ENCODE measurements at regions not wholly inside any gene's neighbourhood (a gene's known extent, or its start where the extent isn't known, plus 50 kb on each side); places are given as distances from the start of the nearest gene placed in this dataset.

DNA sequence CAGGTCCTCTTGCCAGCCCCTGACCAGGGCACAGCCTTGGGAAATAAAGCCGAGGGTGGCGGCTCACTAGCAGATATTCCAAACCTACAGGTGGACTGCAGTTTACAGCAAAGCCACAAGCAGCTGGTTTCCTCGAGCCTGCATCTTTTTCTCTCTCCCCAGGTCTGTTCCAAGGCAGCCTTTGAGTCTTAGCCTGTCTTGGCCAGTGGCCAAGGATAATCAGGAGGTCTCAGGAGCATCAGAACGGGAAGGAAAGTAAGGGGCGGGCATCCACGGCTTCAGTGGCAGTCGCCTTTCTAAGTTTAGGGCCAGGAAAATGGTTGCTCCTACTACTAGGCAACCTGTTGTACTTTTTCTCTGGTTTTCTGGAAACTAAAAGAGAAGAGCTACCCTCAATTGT is 219.7 kb upstream of the ZMIZ1 start:
- H3K27me3 ChIP-seq (ENCODE audit: control insufficient read depth in 1 of 2, insufficient read depth in 2 of 2, low read length in 2 of 2) = no peaks in the 10 kb centered on the region
- no peak overlapping the region for H3K9ac ChIP-seq (ENCODE audit: low read depth in 1 of 2, low read length in 2 of 2)
- H3K9me3 ChIP-seq (ENCODE audit: control insufficient read depth in 1 of 2, low read length in 2 of 2) = no peaks in the 10 kb centered on the region
- no peak overlapping the region for H3K4me3 ChIP-seq (ENCODE audit: low read depth in 1 of 2, low read length in 2 of 2)
- H3K36me3 ChIP-seq (ENCODE audit: control insufficient read depth in 1 of 2, insufficient read depth in 2 of 2, low read length in 2 of 2) = no peaks in the 10 kb centered on the region
- H3K4me1 ChIP-seq (ENCODE audit: control insufficient read depth in 1 of 2, insufficient read depth in 2 of 2, low read length in 2 of 2) = no peaks in the 10 kb centered on the region
- H3K27ac ChIP-seq (ENCODE audit: low read depth, low read length) = no peak overlapping the region

DNA sequence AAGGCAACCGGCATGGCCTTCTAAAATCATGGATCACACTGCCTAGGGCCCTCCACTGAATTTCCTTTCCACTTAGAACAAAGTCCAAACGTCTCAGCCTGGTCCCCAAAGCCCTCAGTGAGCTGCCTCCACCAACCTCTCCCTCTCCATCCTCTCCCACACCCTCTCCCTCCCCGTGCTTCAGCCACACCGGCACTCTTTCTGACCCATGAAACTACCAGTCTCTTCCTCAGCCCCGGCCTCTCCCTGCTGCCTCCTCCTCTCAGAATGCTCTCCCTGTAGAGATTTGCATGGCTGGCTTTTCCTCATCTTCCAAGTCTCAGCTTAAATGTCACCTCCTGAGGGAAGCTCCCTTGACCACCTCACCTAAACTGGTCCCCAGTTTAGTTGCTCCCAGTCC is 219.0 kb upstream of the ZMIZ1 start:
- no peak overlapping the region for H3K9ac ChIP-seq (ENCODE audit: low read depth in 1 of 2, low read length in 2 of 2)
- no peaks in the 10 kb centered on the region for H3K36me3 ChIP-seq (ENCODE audit: control insufficient read depth in 1 of 2, insufficient read depth in 2 of 2, low read length in 2 of 2)
- no peaks in the 10 kb centered on the region for H3K9me3 ChIP-seq (ENCODE audit: control insufficient read depth in 1 of 2, low read length in 2 of 2)
- no peak overlapping the region for H3K4me3 ChIP-seq (ENCODE audit: low read depth in 1 of 2, low read length in 2 of 2)
- no peaks in the 10 kb centered on the region for H3K4me1 ChIP-seq (ENCODE audit: control insufficient read depth in 1 of 2, insufficient read depth in 2 of 2, low read length in 2 of 2)
- H3K27ac ChIP-seq (ENCODE audit: low read depth, low read length) = no peak overlapping the region
- no peaks in the 10 kb centered on the region for H3K27me3 ChIP-seq (ENCODE audit: control insufficient read depth in 1 of 2, insufficient read depth in 2 of 2, low read length in 2 of 2)

GRCh38 chr10:78850644-78851435 is 217.9 kb upstream of the ZMIZ1 start:
- Histone ChIP-seq H3K27me3 (ENCODE audit: control insufficient read depth in 1 of 2, insufficient read depth in 2 of 2, low read length in 2 of 2) (no peaks in the 10 kb centered on the region), H3K36me3 (ENCODE audit: control insufficient read depth in 1 of 2, insufficient read depth in 2 of 2, low read length in 2 of 2) (no peaks in the 10 kb centered on the region), H3K9me3 (ENCODE audit: control insufficient read depth in 1 of 2, low read length in 2 of 2) (no peaks in the 10 kb centered on the region), H3K27ac (ENCODE audit: low read depth, low read length) (no peak overlapping the region), H3K4me3 (ENCODE audit: low read depth in 1 of 2, low read length in 2 of 2) (no peak overlapping the region), H3K9ac (ENCODE audit: low read depth in 1 of 2, low read length in 2 of 2) (no peak overlapping the region), H3K4me1 (ENCODE audit: control insufficient read depth in 1 of 2, insufficient read depth in 2 of 2, low read length in 2 of 2) (no peaks in the 10 kb centered on the region)

DNA sequence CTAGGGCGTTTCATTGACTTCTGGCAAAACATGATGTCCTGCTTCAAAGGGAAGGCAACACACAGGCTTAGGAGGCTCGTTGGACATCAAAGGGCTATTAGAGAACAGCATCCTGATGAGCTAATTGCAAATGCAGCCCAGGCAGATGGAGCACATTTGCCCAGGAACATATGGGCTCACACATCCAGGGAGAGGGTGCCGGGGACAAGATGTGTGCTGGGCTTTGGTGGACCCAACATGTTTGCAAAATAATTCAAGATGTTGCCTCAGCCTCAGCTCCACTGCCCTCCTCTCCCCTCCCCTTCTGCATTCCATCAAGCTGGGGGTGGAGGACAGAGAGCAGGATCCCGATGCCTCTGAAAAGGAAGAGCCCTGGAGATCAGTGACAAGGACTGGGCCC is 217.1 kb upstream of the ZMIZ1 start:
- no peak overlapping the region for H3K27ac ChIP-seq (ENCODE audit: low read depth, low read length)
- H3K36me3 ChIP-seq (ENCODE audit: control insufficient read depth in 1 of 2, insufficient read depth in 2 of 2, low read length in 2 of 2) = no peaks in the 10 kb centered on the region
- no peak overlapping the region for H3K4me3 ChIP-seq (ENCODE audit: low read depth in 1 of 2, low read length in 2 of 2)
- H3K9ac ChIP-seq (ENCODE audit: low read depth in 1 of 2, low read length in 2 of 2) = no peak overlapping the region
- no peaks in the 10 kb centered on the region for H3K4me1 ChIP-seq (ENCODE audit: control insufficient read depth in 1 of 2, insufficient read depth in 2 of 2, low read length in 2 of 2)
- no peaks in the 10 kb centered on the region for H3K27me3 ChIP-seq (ENCODE audit: control insufficient read depth in 1 of 2, insufficient read depth in 2 of 2, low read length in 2 of 2)
- H3K9me3 ChIP-seq (ENCODE audit: control insufficient read depth in 1 of 2, low read length in 2 of 2) = no peaks in the 10 kb centered on the region

DNA sequence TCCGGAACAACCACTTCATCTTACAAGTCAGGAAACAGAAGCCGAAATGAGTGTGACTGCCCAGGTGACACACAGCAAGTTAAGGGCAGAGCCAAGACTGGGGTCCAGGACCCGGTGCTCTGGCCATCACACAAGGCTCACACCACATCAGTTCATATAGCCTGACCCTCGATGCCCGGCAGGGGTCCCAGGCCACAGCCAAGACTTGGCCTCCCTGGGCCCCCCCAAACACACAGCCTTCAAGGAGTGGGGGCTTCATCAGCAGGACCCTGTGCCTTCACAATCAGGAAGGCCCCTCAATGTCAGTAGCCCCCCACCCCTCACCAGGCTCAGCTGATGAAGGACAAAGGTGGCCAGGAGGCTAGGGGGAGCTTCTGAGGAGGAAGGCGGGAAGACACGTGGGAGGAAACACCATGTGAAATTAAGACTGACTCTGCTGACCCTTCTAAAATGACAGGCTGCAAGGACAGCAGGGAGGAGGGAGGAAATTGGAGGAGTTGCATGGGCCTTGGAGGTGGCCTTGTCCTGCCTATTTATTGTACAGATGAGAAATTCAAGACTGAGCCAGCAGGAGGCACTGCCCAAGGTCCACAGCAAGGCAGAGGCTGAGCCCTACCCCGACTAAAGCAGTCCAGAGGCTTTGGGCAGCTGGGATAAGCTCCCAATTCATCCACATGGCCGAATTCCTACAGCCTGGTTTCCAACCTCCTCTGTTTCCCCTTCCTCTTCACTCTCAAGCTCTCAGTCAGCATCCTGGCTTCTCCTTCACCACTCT is 216.1 kb upstream of the ZMIZ1 start:
- H3K9ac ChIP-seq (ENCODE audit: low read depth in 1 of 2, low read length in 2 of 2) = no peak overlapping the region
- H3K4me1 ChIP-seq (ENCODE audit: control insufficient read depth in 1 of 2, insufficient read depth in 2 of 2, low read length in 2 of 2) = no peaks in the 10 kb centered on the region
- no peaks in the 10 kb centered on the region for H3K9me3 ChIP-seq (ENCODE audit: control insufficient read depth in 1 of 2, low read length in 2 of 2)
- H3K27ac ChIP-seq (ENCODE audit: low read depth, low read length) = no peak overlapping the region
- no peaks in the 10 kb centered on the region for H3K36me3 ChIP-seq (ENCODE audit: control insufficient read depth in 1 of 2, insufficient read depth in 2 of 2, low read length in 2 of 2)
- no peak overlapping the region for H3K4me3 ChIP-seq (ENCODE audit: low read depth in 1 of 2, low read length in 2 of 2)
- H3K27me3 ChIP-seq (ENCODE audit: control insufficient read depth in 1 of 2, insufficient read depth in 2 of 2, low read length in 2 of 2) = no peaks in the 10 kb centered on the region

DNA sequence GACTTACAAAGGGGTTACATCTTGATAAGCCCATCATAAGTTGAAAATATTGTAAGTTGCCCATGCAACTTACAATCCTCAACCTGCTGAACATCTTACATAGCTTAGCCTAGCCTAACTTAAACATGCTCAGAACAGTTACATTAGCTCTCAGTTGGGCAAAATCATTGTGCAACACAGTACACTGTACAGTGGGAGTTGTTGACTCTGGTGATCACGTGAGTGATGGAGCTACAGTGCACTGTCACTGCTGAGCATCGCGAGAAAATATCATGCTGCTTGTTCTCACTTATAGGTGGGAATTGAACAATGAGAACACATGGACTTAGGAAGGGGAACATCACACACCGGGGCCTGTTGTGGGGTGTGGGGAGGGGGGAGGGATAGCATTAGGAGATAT is 214.9 kb upstream of the ZMIZ1 start:
- no peaks in the 10 kb centered on the region for H3K9me3 ChIP-seq (ENCODE audit: control insufficient read depth in 1 of 2, low read length in 2 of 2)
- no peaks in the 10 kb centered on the region for H3K27me3 ChIP-seq (ENCODE audit: control insufficient read depth in 1 of 2, insufficient read depth in 2 of 2, low read length in 2 of 2)
- no peak overlapping the region for H3K4me3 ChIP-seq (ENCODE audit: low read depth in 1 of 2, low read length in 2 of 2)
- no peak overlapping the region for H3K27ac ChIP-seq (ENCODE audit: low read depth, low read length)
- no peak overlapping the region for H3K9ac ChIP-seq (ENCODE audit: low read depth in 1 of 2, low read length in 2 of 2)
- H3K36me3 ChIP-seq (ENCODE audit: control insufficient read depth in 1 of 2, insufficient read depth in 2 of 2, low read length in 2 of 2) = no peaks in the 10 kb centered on the region
- no peaks in the 10 kb centered on the region for H3K4me1 ChIP-seq (ENCODE audit: control insufficient read depth in 1 of 2, insufficient read depth in 2 of 2, low read length in 2 of 2)

- no peak overlapping the region for H3K4me3 ChIP-seq (ENCODE audit: low read depth in 1 of 2, low read length in 2 of 2)
- H3K27me3 ChIP-seq (ENCODE audit: control insufficient read depth in 1 of 2, insufficient read depth in 2 of 2, low read length in 2 of 2) = no peaks in the 10 kb centered on the region
- no peak overlapping the region for H3K27ac ChIP-seq (ENCODE audit: low read depth, low read length)
- H3K9ac ChIP-seq (ENCODE audit: low read depth in 1 of 2, low read length in 2 of 2) = no peak overlapping the region
- no peaks in the 10 kb centered on the region for H3K4me1 ChIP-seq (ENCODE audit: control insufficient read depth in 1 of 2, insufficient read depth in 2 of 2, low read length in 2 of 2)
- H3K9me3 ChIP-seq (ENCODE audit: control insufficient read depth in 1 of 2, low read length in 2 of 2) = no peaks in the 10 kb centered on the region
- no peaks in the 10 kb centered on the region for H3K36me3 ChIP-seq (ENCODE audit: control insufficient read depth in 1 of 2, insufficient read depth in 2 of 2, low read length in 2 of 2)
Measured at GRCh38 chr10:78856421-78856820, 212.3 kb upstream of the ZMIZ1 start.

DNA sequence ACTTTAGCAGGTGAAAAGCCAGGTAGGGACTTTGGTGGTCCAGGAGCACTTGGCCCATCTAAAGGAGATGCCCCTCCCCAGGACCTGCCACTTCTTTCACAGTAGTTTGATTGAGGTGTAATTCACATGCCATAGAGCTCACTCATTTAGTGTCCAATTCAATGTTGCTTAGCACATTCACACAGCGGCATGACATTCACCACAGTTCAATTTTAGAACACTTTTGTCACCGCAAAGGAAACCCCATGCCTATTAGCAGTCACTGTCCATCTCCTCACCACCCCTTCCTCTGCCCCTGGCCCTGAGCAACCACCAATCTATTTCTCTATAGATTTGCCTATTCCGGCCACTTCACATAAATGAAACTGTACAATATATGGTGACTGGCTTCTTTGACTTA is 211.6 kb upstream of the ZMIZ1 start:
- Histone ChIP-seq H3K27me3 (ENCODE audit: control insufficient read depth in 1 of 2, insufficient read depth in 2 of 2, low read length in 2 of 2) (no peaks in the 10 kb centered on the region), H3K27ac (ENCODE audit: low read depth, low read length) (no peak overlapping the region), H3K4me1 (ENCODE audit: control insufficient read depth in 1 of 2, insufficient read depth in 2 of 2, low read length in 2 of 2) (no peaks in the 10 kb centered on the region), H3K9me3 (ENCODE audit: control insufficient read depth in 1 of 2, low read length in 2 of 2) (no peaks in the 10 kb centered on the region), H3K36me3 (ENCODE audit: control insufficient read depth in 1 of 2, insufficient read depth in 2 of 2, low read length in 2 of 2) (no peaks in the 10 kb centered on the region), H3K4me3 (ENCODE audit: low read depth in 1 of 2, low read length in 2 of 2) (no peak overlapping the region), H3K9ac (ENCODE audit: low read depth in 1 of 2, low read length in 2 of 2) (no peak overlapping the region)

- Histone ChIP-seq H3K27me3 (ENCODE audit: control insufficient read depth in 1 of 2, insufficient read depth in 2 of 2, low read length in 2 of 2) (no peaks in the 10 kb centered on the region), H3K27ac (ENCODE audit: low read depth, low read length) (no peak overlapping the region), H3K36me3 (ENCODE audit: control insufficient read depth in 1 of 2, insufficient read depth in 2 of 2, low read length in 2 of 2) (no peaks in the 10 kb centered on the region), H3K9me3 (ENCODE audit: control insufficient read depth in 1 of 2, low read length in 2 of 2) (no peaks in the 10 kb centered on the region), H3K4me1 (ENCODE audit: control insufficient read depth in 1 of 2, insufficient read depth in 2 of 2, low read length in 2 of 2) (no peaks in the 10 kb centered on the region), H3K4me3 (ENCODE audit: low read depth in 1 of 2, low read length in 2 of 2) (no peak overlapping the region), H3K9ac (ENCODE audit: low read depth in 1 of 2, low read length in 2 of 2) (no peak overlapping the region)
Measured at GRCh38 chr10:78859266-78859665, 209.5 kb upstream of the ZMIZ1 start.

DNA sequence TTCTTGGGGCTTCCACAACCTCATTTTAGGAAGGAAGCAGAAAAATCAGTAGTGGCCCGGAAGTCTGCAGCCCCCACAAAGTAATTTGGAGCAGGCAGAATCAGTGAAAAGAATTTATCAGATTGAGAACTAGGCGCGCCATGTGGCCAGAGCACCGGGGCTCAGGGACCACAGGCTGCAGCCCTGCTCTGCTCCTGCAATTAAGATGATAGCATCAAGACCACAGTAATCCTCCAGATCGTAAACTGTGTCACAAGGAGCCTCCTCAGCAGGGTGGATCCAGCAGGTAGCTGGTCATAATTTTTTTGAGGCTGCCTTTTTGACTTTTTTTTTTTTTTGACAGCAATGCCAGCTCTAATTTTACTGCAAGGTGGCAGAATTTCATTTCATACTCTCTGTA is 209.0 kb upstream of the ZMIZ1 start:
- no peaks in the 10 kb centered on the region for H3K4me1 ChIP-seq (ENCODE audit: control insufficient read depth in 1 of 2, insufficient read depth in 2 of 2, low read length in 2 of 2)
- H3K27me3 ChIP-seq (ENCODE audit: control insufficient read depth in 1 of 2, insufficient read depth in 2 of 2, low read length in 2 of 2) = no peaks in the 10 kb centered on the region
- no peaks in the 10 kb centered on the region for H3K36me3 ChIP-seq (ENCODE audit: control insufficient read depth in 1 of 2, insufficient read depth in 2 of 2, low read length in 2 of 2)

More for the DNA sequence above, 209.0 kb upstream of the ZMIZ1 start:
- Histone ChIP-seq H3K9me3 (ENCODE audit: control insufficient read depth in 1 of 2, low read length in 2 of 2) (no peaks in the 10 kb centered on the region), H3K9ac (ENCODE audit: low read depth in 1 of 2, low read length in 2 of 2) (no peak overlapping the region), H3K27ac (ENCODE audit: low read depth, low read length) (no peak overlapping the region), H3K4me3 (ENCODE audit: low read depth in 1 of 2, low read length in 2 of 2) (no peak overlapping the region)
